ENCODE measurements at regions not wholly inside any gene's neighbourhood (a gene's known extent, or its start where the extent isn't known, plus 50 kb on each side); places are given as distances from the start of the nearest gene placed in this dataset.
"Not testable (repeated sequence)": the region's sequence is repeated elsewhere in the genome, so short reads cannot be mapped to it uniquely, and the experiment has no call there.

- 23% methylated on average over 3 of the region's 3 CpGs for WGBS (ENCODE audit: insufficient coverage, low coverage, low lambda C conversion rate, missing lambda C conversion rate)
- intact Hi-C loops (cut with DNase I): no loop called here
- TF ChIP-seq POLR2A (IDR thresholded peaks at IDR 0.05) (no peak), CTCF (IDR thresholded peaks at IDR 0.05) (no peak)
Observed at GRCh38 chrX:106263817-106264216, 95.7 kb downstream of the PWWP3B start.

GRCh38 chrX:106273947-106274587, 106.0 kb downstream of the PWWP3B start:
- H3K4me1 ChIP-seq; H3K9me3 ChIP-seq; H3K27ac ChIP-seq; DNase-seq; ATAC-seq; H3K36me3 ChIP-seq; H3K27me3 ChIP-seq; intact Hi-C loops (cut with DNase I); H3K4me3 ChIP-seq: not testable (repeated sequence)
- no CpG with 5 or more reads among the region's 9 CpGs for WGBS (ENCODE audit: insufficient coverage, low coverage, low lambda C conversion rate, missing lambda C conversion rate)

More at GRCh38 chrX:106263817-106264216, 95.7 kb downstream of the PWWP3B start:
- H3K36me3 ChIP-seq: no peaks in the 10 kb centered on the region
- DNase-seq (no peak), ATAC-seq (no peak)
- no peak overlapping the region for H3K27ac ChIP-seq
- no peaks in the 10 kb centered on the region for H3K9me3 ChIP-seq
- no peaks in the 10 kb centered on the region for H3K4me1 ChIP-seq
- H3K4me3 ChIP-seq: no peak overlapping the region
- no peaks in the 10 kb centered on the region for H3K27me3 ChIP-seq

DNA sequence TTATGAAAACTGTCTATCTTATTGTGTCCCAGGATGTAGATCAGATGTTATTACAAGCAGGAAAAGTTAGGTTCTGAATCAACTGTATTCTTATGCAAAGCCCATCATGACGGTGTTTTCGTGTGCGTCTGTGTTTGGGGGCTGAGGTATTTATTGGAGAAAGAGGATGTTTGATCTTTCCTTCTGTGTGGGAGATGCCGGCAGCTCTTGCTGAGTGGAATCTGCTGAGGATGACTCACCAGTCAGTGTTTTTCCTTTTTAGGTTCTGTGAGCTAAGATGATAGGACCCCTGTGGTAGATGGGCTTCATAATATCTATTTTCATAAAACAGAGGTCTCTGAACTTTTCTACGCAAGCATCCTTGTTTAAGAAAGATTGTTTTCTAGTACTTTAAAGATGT, 107.1 kb downstream of the PWWP3B start:
- H3K36me3 ChIP-seq; ATAC-seq; H3K4me1 ChIP-seq; intact Hi-C loops (cut with DNase I); H3K4me3 ChIP-seq; H3K9me3 ChIP-seq; DNase-seq; H3K27ac ChIP-seq; H3K27me3 ChIP-seq: not testable (repeated sequence)
- WGBS (ENCODE audit: insufficient coverage, low coverage, low lambda C conversion rate, missing lambda C conversion rate): no CpG with 5 or more reads among the region's 5 CpGs

DNA sequence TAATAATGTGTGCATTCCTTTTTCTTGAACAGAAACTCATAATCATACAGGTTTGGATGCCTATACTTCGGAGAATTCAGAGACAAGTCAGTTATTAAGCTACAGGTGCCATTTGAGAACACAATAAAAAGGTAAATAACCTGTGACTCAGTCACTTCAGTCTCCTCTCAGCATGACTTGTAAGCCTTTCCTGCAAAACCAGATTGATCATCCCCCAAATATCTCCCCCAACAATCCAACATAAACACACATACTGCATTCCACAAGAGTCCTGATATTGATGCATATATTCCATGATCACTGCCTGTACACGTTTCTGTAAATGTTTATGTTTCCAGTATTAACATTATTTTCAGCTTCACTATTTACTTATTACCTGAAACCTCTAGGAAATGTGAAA, 110.8 kb downstream of the PWWP3B start:
- H3K27me3 ChIP-seq: no peaks in the 10 kb centered on the region
- no peaks in the 10 kb centered on the region for H3K36me3 ChIP-seq
- H3K4me3 ChIP-seq: no peak overlapping the region
- 21% methylated on average over 2 of the region's 2 CpGs for WGBS (ENCODE audit: insufficient coverage, low coverage, low lambda C conversion rate, missing lambda C conversion rate)
- intact Hi-C loops (cut with DNase I): no loop called here
- no peak for DNase-seq
- no peak for ATAC-seq
- H3K4me1 ChIP-seq: no peaks in the 10 kb centered on the region
- H3K9me3 ChIP-seq: no peaks in the 10 kb centered on the region
- no peak overlapping the region for H3K27ac ChIP-seq
- no peak for TF ChIP-seq POLR2A (IDR thresholded peaks at IDR 0.05)
- no peak for TF ChIP-seq CTCF (IDR thresholded peaks at IDR 0.05)

DNA sequence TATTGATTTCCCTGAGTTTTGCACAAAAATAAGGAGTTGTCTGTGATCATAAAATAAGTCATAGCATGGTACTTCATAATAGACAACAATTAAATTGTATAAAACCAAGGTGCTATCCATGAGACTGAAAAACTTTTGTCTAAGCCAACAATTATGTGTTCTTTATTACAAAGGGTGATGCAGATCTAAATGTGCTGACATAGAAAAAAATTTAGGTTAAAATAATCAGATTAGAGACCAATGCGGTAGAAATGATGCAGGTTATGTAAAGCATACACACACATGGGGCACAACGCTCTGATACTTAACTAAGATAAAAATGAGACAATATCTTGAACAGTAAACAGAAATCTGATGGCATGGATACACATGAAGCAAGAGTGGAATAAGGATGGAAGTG, 113.3 kb downstream of the PWWP3B start:
- no peak for TF ChIP-seq CTCF (IDR thresholded peaks at IDR 0.05)
- TF ChIP-seq POLR2A (IDR thresholded peaks at IDR 0.05): no peak
- ATAC-seq (no peak), DNase-seq (no peak)
- Histone ChIP-seq H3K4me1 (no peaks in the 10 kb centered on the region), H3K27me3 (no peaks in the 10 kb centered on the region), H3K4me3 (no peak overlapping the region), H3K36me3 (no peaks in the 10 kb centered on the region), H3K27ac (no peak overlapping the region), H3K9me3 (no peaks in the 10 kb centered on the region)
- intact Hi-C loops (cut with DNase I): no loop called here
- WGBS (ENCODE audit: insufficient coverage, low coverage, low lambda C conversion rate, missing lambda C conversion rate): 68% methylated on average over 2 of the region's 2 CpGs

GRCh38 chrX:106283841-106284240, 115.7 kb downstream of the PWWP3B start:
- TF ChIP-seq POLR2A (IDR thresholded peaks at IDR 0.05) (no peak), CTCF (IDR thresholded peaks at IDR 0.05) (no peak)
- no peak overlapping the region for H3K27ac ChIP-seq
- DNase-seq (no peak), ATAC-seq (no peak)
- H3K27me3 ChIP-seq: no peaks in the 10 kb centered on the region
- H3K4me3 ChIP-seq: no peak overlapping the region
- no peaks in the 10 kb centered on the region for H3K4me1 ChIP-seq
- 55% methylated on average over 4 of the region's 4 CpGs for WGBS (ENCODE audit: insufficient coverage, low coverage, low lambda C conversion rate, missing lambda C conversion rate)
- H3K9me3 ChIP-seq: no peaks in the 10 kb centered on the region
- H3K36me3 ChIP-seq: no peaks in the 10 kb centered on the region
- intact Hi-C loops (cut with DNase I): no loop called here
